HEK293 (cell line): ENCODE measurements at regions not wholly inside any gene's neighbourhood (a gene's known extent, or its start where the extent isn't known, plus 50 kb on each side); places are given as distances from the start of the nearest gene placed in this dataset.

Experiments used
- CTCF ChIA-PET: fragments of 350-600 bp; formaldehyde crosslinking; extraction: SDS; loops from one replicate; lab custom pipeline; 2021; ENCODE audit warnings: antibody characterized with exemption; lab: Yijun Ruan, JAX
- POLR2A ChIA-PET: fragments of 300-600 bp; formaldehyde crosslinking; extraction: SDS; loops from one replicate; lab custom pipeline; 2020; ENCODE audit warnings: antibody characterized with exemption, inconsistent platforms; lab: Yijun Ruan, JAX
- H3K27ac ChIP-seq: fragments of 200-500 bp; sonication (Bioruptor generic); 2 replicates; pipeline ENCODE4 v1.5.1; 2014; ENCODE audit warnings: low read depth, low read length, control low read depth, inconsistent platforms; ENCODE audit errors: extremely low read depth
- H3K36me3 ChIP-seq, 2 experiments: fragments of 200-500 bp in 1 of 2; sonication (Bioruptor generic) in 1 of 2; 1 replicate in 1 of 2; 2 replicates in 1 of 2; pipeline ENCODE4 v1.5.1; 2014 to 2017; ENCODE audit warnings: inconsistent platforms in 2 of 2, low read length in 2 of 2; ENCODE audit not compliant: control insufficient read depth in 2 of 2, insufficient read depth in 1 of 2
- H3K4me1 ChIP-seq: fragments of 200-500 bp; sonication (Bioruptor generic); 2 replicates; pipeline ENCODE4 v1.5.1; 2014; ENCODE audit warnings: mild to moderate bottlenecking, low read length, inconsistent platforms; ENCODE audit not compliant: control insufficient read depth, insufficient read depth
- H3K4me3 ChIP-seq: 2 replicates; pipeline ENCODE4 v1.5.1; 2011; ENCODE audit warnings: low read depth, mild to moderate bottlenecking, control low read depth, low read length, moderate library complexity
- H3K9me3 ChIP-seq: fragments of 200-500 bp; sonication (Bioruptor generic); 2 replicates; pipeline ENCODE4 v1.5.1; 2014; ENCODE audit warnings: low read depth, low read length, inconsistent platforms; ENCODE audit not compliant: control insufficient read depth, insufficient read depth
- GLI2 ChIP-seq: fragments of 450-650 bp; formaldehyde crosslinking; IDR thresholded peaks from 2 replicates; pipeline ENCODE4; 2017; ENCODE audit warnings: missing biosample characterization, missing genetic modification characterization, low read depth, borderline replicate concordance
- HIC1 ChIP-seq: fragments of 450-650 bp; formaldehyde crosslinking; IDR thresholded peaks from 2 replicates; pipeline ENCODE4 v1.5.1; 2016; ENCODE audit warnings: missing biosample characterization, missing genetic modification characterization
- HOXD13 ChIP-seq: sonication (generic); formaldehyde crosslinking; IDR thresholded peaks from 2 replicates; pipeline ENCODE4 v1.8.0; 2022; ENCODE audit warnings: missing genetic modification reagents, borderline replicate concordance
- KLF9 ChIP-seq: fragments of 450-650 bp; formaldehyde crosslinking; IDR thresholded peaks from 2 replicates; pipeline ENCODE4 v1.5.1; 2016; ENCODE audit warnings: missing biosample characterization, missing genetic modification characterization, low read depth
- ZNF148 ChIP-seq: fragments of 450-650 bp; formaldehyde crosslinking; IDR thresholded peaks from 2 replicates; pipeline ENCODE4 v1.5.0; 2017; ENCODE audit warnings: missing biosample characterization, missing genetic modification characterization, borderline replicate concordance
- ZNF169 ChIP-seq: fragments of 450-650 bp; formaldehyde crosslinking; IDR thresholded peaks from 2 replicates; pipeline ENCODE4 v1.5.1; 2016; ENCODE audit warnings: missing biosample characterization, missing genetic modification characterization
- ZNF211 ChIP-seq: fragments of 450-650 bp; formaldehyde crosslinking; IDR thresholded peaks from 2 replicates; pipeline ENCODE4 v1.5.1; 2016; ENCODE audit warnings: low read depth, missing biosample characterization, missing genetic modification characterization
- ZNF274 ChIP-seq, 2 experiments: fragments of 200-500 bp in 1 of 2; fragments of 450-650 bp in 1 of 2; sonication (Bioruptor generic) in 1 of 2; formaldehyde crosslinking in 1 of 2; IDR thresholded peaks; 2 replicates each; pipeline versions ENCODE4 v1.5.1 to v1.6.1; 2014 to 2016; ENCODE audit warnings: borderline replicate concordance in 1 of 2, inconsistent platforms in 1 of 2, low read length in 1 of 2, missing biosample characterization in 1 of 2, missing genetic modification characterization in 1 of 2
- ZNF423 ChIP-seq: fragments of 450-650 bp; formaldehyde crosslinking; IDR thresholded peaks from 2 replicates; pipeline ENCODE4 v1.5.1; 2016; ENCODE audit warnings: missing biosample characterization, missing genetic modification characterization
- ZNF518A ChIP-seq: fragments of 450-650 bp; formaldehyde crosslinking; conservative IDR thresholded peaks from 2 replicates; pipeline ENCODE4 v1.5.1; 2016; ENCODE audit warnings: low read depth, missing biosample characterization, missing genetic modification characterization
- ZNF521 ChIP-seq: fragments of 450-650 bp; formaldehyde crosslinking; IDR thresholded peaks from 2 replicates; pipeline ENCODE4 v1.5.1; 2017; ENCODE audit warnings: missing biosample characterization, mild to moderate bottlenecking, missing genetic modification characterization
- ZNF626 ChIP-seq: fragments of 450-650 bp; sonication (Bioruptor Pico); formaldehyde crosslinking; IDR thresholded peaks from 2 replicates; pipeline ENCODE4 v1.5.1; 2018; ENCODE audit warnings: missing biosample characterization, missing genetic modification characterization, inconsistent platforms
- ZNF654 ChIP-seq: fragments of 450-650 bp; formaldehyde crosslinking; IDR thresholded peaks from 2 replicates; pipeline ENCODE4 v1.5.1; 2016; ENCODE audit warnings: low read depth, missing biosample characterization, missing genetic modification characterization
- ZNF692 ChIP-seq: fragments of 450-650 bp; formaldehyde crosslinking; IDR thresholded peaks from 2 replicates; pipeline ENCODE4 v1.5.1; 2016; ENCODE audit warnings: missing biosample characterization, missing genetic modification characterization
- ZNF704 ChIP-seq: fragments of 450-650 bp; formaldehyde crosslinking; IDR thresholded peaks from 2 replicates; pipeline ENCODE4 v1.5.1; 2016; ENCODE audit warnings: missing biosample characterization, missing genetic modification characterization

GRCh38 chr7:113392841-113393540 lies 274.6 kb upstream of the SMIM30 start:
- ChIA-PET POLR2A (no interaction called here), CTCF (no interaction called here)
- H3K9me3 ChIP-seq = no peaks in the 10 kb centered on the region
- no peaks in the 10 kb centered on the region for H3K36me3 ChIP-seq
- TF ChIP-seq KLF9 (no peak), ZNF518A (tag by site-specific recombination) (no peak), HIC1 (tag by site-specific recombination) (no peak), GLI2 (tag by site-specific recombination) (no peak)
- no peak overlapping the region for H3K27ac ChIP-seq
- no peaks in the 10 kb centered on the region for H3K4me1 ChIP-seq
- no peak overlapping the region for H3K4me3 ChIP-seq

- ChIA-PET POLR2A (no interaction called here), CTCF (no interaction called here)
- Histone ChIP-seq H3K36me3 (no peaks in the 10 kb centered on the region), H3K4me3 (no peak overlapping the region), H3K9me3 (no peaks in the 10 kb centered on the region), H3K27ac (no peak overlapping the region), H3K4me1 (no peaks in the 10 kb centered on the region)
- TF ChIP-seq ZNF423 (tag by site-specific recombination) (no peak), ZNF169 (tag by site-specific recombination) (no peak), ZNF148 (tag by site-specific recombination) (no peak), ZNF521 (tag by site-specific recombination) (no peak), ZNF654 (tag by site-specific recombination) (no peak), ZNF704 (tag by site-specific recombination) (no peak), ZNF626 (tag by site-specific recombination) (no peak), ZNF211 (tag by site-specific recombination) (no peak), ZNF692 (no peak), HOXD13 (CRISPR knock-in tag) (no peak), ZNF274 (IDR thresholded peaks at IDR 0.05; ENCODE audit: low read length) (no peak), ZNF274 (tag by site-specific recombination; IDR thresholded peaks at IDR 0.05; ENCODE audit: borderline replicate concordance) (no peak)
These were observed 274.1 kb upstream of the SMIM30 start for GRCh38 chr7:113392421-113392820.
